Lower lobe of right lung (tissue), 2 donors: ENCODE measurements at regions not wholly inside any gene's neighbourhood (a gene's known extent, or its start where the extent isn't known, plus 50 kb on each side); places are given as distances from the start of the nearest gene placed in this dataset.
A peak's percentile ranks its signal among the peaks of the same experiment; 100 is the strongest.

ENCODE experiments used
- ATAC-seq, 2 donors: fragments of 200-7000 bp; cut with Tn5 transposase; one replicate each; pipeline ENCODE4 v1.9.1; 2020 to 2022; ENCODE audit warnings: mild to moderate bottlenecking in 2 of 2, moderate library complexity in 2 of 2
- DNase-seq: peaks from one replicate; pipeline ENCODE4 v3.0.0-alpha.2; 2020
- H3K27ac ChIP-seq: fragments of 200-600 bp; one replicate; pipeline ENCODE4 v1.8.0; 2022
- H3K27me3 ChIP-seq: fragments of 200-600 bp; one replicate; pipeline ENCODE4 v1.8.0; 2022; ENCODE audit warnings: low read depth
- H3K36me3 ChIP-seq: fragments of 200-600 bp; one replicate; pipeline ENCODE4 v1.8.0; 2022; ENCODE audit warnings: mild to moderate bottlenecking
- H3K4me1 ChIP-seq: fragments of 200-600 bp; one replicate; pipeline ENCODE4 v1.8.0; 2022
- H3K4me3 ChIP-seq: fragments of 200-600 bp; one replicate; pipeline ENCODE4 v1.8.0; 2022; ENCODE audit warnings: mild to moderate bottlenecking
- H3K9me3 ChIP-seq: fragments of 200-600 bp; one replicate; pipeline ENCODE4 v1.8.0; 2022
- intact Hi-C: fragments of 100-400 bp; cut with DNase I; formaldehyde crosslinking; loops from one replicate; pipeline ENCODE4 v1.11.0; 2022
- TF ChIP-seq, protein P1 (sequence below): fragments of 200-600 bp; IDR thresholded peaks from one replicate; pipeline ENCODE4 v1.8.0; 2022; ENCODE audit warnings: antibody characterized with exemption, mild to moderate bottlenecking
- donor health status: DM: no; HTN: yes; CAD: no; lungs with severe emphysema.

DNA sequence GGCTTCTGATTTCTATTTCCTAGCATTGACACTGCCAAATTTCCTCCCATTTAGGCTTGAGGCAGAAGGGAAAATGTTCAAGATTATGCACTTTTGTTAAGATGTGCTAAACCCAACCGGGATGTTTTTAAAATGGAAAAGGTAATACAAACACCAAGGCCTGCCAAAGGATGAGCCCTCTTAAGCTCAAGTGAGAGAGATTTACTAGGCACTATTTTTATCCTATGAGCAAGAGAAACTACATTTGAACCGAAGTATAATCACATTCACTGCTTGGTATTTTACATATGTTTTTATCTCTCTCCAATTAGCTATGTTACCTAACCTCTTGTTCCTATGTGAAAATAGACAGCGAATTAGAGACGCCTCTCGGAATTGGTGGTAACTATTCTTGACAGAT, 295.8 kb downstream of the GABRB3 start:
- intact Hi-C loops = no loop called here
- DNase-seq (no peak), ATAC-seq (no peak)
- Histone ChIP-seq H3K4me1 (no peaks in the 10 kb centered on the region), H3K9me3 (peaks cover 3% of the 10 kb centered on the region), H3K27ac (no peak overlapping the region), H3K36me3 (no peaks in the 10 kb centered on the region), H3K4me3 (no peak overlapping the region), H3K27me3 (no peaks in the 10 kb centered on the region)
- TF ChIP-seq, protein P1, sequence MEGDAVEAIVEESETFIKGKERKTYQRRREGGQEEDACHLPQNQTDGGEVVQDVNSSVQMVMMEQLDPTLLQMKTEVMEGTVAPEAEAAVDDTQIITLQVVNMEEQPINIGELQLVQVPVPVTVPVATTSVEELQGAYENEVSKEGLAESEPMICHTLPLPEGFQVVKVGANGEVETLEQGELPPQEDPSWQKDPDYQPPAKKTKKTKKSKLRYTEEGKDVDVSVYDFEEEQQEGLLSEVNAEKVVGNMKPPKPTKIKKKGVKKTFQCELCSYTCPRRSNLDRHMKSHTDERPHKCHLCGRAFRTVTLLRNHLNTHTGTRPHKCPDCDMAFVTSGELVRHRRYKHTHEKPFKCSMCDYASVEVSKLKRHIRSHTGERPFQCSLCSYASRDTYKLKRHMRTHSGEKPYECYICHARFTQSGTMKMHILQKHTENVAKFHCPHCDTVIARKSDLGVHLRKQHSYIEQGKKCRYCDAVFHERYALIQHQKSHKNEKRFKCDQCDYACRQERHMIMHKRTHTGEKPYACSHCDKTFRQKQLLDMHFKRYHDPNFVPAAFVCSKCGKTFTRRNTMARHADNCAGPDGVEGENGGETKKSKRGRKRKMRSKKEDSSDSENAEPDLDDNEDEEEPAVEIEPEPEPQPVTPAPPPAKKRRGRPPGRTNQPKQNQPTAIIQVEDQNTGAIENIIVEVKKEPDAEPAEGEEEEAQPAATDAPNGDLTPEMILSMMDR = no peak

DNA sequence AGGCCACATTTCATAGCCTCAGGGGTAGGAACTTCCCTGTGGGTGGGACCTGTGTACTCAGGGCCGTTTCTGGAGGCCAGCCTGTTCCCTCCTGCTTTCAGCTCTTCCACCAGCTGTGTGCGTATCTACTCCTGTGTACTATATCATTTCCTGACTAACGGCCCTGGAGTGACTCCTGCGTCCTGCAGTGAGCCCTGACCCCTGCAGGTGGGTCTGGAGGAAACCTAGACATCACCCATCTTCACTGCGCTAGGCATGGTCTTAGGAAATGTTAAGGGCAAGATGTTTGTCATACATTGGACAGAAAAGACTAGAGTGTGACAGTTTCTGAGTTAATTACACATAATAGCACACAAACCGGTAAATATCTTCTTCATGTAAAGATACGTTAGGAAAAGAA, 297.3 kb downstream of the GABRB3 start:
- DNase-seq (no peak), ATAC-seq (no peak)
- Histone ChIP-seq H3K36me3 (no peaks in the 10 kb centered on the region), H3K9me3 (peaks cover 3% of the 10 kb centered on the region), H3K4me3 (no peak overlapping the region), H3K27me3 (no peaks in the 10 kb centered on the region), H3K4me1 (no peaks in the 10 kb centered on the region), H3K27ac (no peak overlapping the region)
- intact Hi-C loops = no loop called here
- TF ChIP-seq, protein P1 = no peak

- Histone ChIP-seq H3K36me3 (no peaks in the 10 kb centered on the region), H3K4me1 (no peaks in the 10 kb centered on the region), H3K27me3 (no peaks in the 10 kb centered on the region), H3K9me3 (peaks cover under 1% of the 10 kb centered on the region), H3K4me3 (no peak overlapping the region), H3K27ac (no peak overlapping the region)
- ATAC-seq (no peak), DNase-seq (no peak)
- TF ChIP-seq, protein P1 = no peak
- intact Hi-C loops = no loop called here
Observed at GRCh38 chr15:26472661-26473060, 300.2 kb downstream of the GABRB3 start.

- H3K4me1 ChIP-seq = no peaks in the 10 kb centered on the region
- DNase-seq (no peak), ATAC-seq (peak in 1 of 2 donors; percentile 21)
- no peak overlapping the region for H3K27ac ChIP-seq
- intact Hi-C loops = no loop called here
- H3K4me3 ChIP-seq = no peak overlapping the region
- H3K36me3 ChIP-seq = no peaks in the 10 kb centered on the region
- no peaks in the 10 kb centered on the region for H3K9me3 ChIP-seq
- no peaks in the 10 kb centered on the region for H3K27me3 ChIP-seq
- TF ChIP-seq, protein P1 = no peak
Observed at GRCh38 chr15:26461847-26462608, 310.8 kb downstream of the GABRB3 start.

DNA sequence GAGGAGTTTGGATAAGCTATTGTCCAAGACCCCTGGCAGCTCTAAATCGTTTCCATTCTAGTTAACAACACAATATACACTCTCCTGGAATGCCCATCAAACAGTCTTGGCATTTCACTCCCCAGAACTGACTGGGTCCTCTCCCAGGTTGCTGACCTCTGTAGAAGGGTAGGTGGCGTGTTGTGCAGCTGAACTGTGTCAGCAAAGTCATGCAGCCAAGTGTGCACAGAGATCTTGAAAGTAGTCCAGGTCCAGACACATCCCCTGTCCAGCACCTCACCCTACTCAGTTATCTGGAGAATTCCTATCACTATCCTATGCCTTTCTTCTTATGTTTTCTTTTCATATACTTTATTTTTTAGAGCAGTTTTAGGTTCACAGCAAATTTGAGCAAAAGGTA, 312.7 kb downstream of the GABRB3 start:
- ATAC-seq (no peak), DNase-seq (no peak)
- Histone ChIP-seq H3K4me3 (no peak overlapping the region), H3K4me1 (no peaks in the 10 kb centered on the region), H3K36me3 (no peaks in the 10 kb centered on the region), H3K27ac (no peak overlapping the region), H3K27me3 (no peaks in the 10 kb centered on the region), H3K9me3 (peaks cover 5% of the 10 kb centered on the region)
- intact Hi-C loops = no loop called here
- TF ChIP-seq, protein P1 = no peak
